Caco-2 (cell line): ENCODE measurements at regions not wholly inside any gene's neighbourhood (a gene's known extent, or its start where the extent isn't known, plus 50 kb on each side); places are given as distances from the start of the nearest gene placed in this dataset.
A peak's percentile ranks its signal among the peaks of the same experiment; 100 is the strongest.
"Not testable (repeated sequence)": the region's sequence is repeated elsewhere in the genome, so short reads cannot be mapped to it uniquely, and the experiment has no call there.

Source experiments
- BruUV-seq: library from RNA; stranded (reverse); fragments of 400-500 nt; replicated peaks from 2 replicates; lab custom pipeline; 2021; lab: Mats Ljungman, UMichigan
- CTCF ChIA-PET: fragments of 300-600 bp; sonication (Branson Sonifier 250); formaldehyde crosslinking; loops from one replicate; lab custom pipeline; 2022; ENCODE audit warnings: antibody characterized with exemption; lab: Charles Lee
- POLR2A ChIA-PET: fragments of 300-600 bp; sonication (Branson Sonifier 250); formaldehyde crosslinking; loops from one replicate; lab custom pipeline; 2022; ENCODE audit warnings: antibody characterized with exemption; lab: Charles Lee
- DNase-seq, 2 experiments: peaks; one replicate each; pipeline versions ENCODE4 v3.0.0 to v3.0.0-alpha.2; 2020 to 2022
- H3K27me3 ChIP-seq: replicated peaks from 2 replicates; pipeline ENCODE4 v1.6.0; 2011; ENCODE audit warnings: low read length; ENCODE audit not compliant: control insufficient read depth, insufficient read depth
- H3K36me3 ChIP-seq: 2 replicates; pipeline ENCODE4 v1.5.1; 2011; ENCODE audit warnings: low read length; ENCODE audit not compliant: control insufficient read depth, insufficient read depth
- H3K4me1 ChIP-seq: fragments of 250-450 bp; sonication (Bioruptor Pico); 2 replicates; pipeline ENCODE4 v1.5.1; 2020; ENCODE audit warnings: mild to moderate bottlenecking
- H3K4me3 ChIP-seq: 2 replicates; pipeline ENCODE4 v1.5.1; 2011; ENCODE audit warnings: low read depth, mild to moderate bottlenecking, control low read depth, low read length
- H3K9me3 ChIP-seq: fragments of 250-450 bp; sonication (Bioruptor Pico); 2 replicates; pipeline ENCODE4 v1.5.1; 2020; ENCODE audit warnings: mild to moderate bottlenecking, moderate library complexity
- H3K27ac Mint-ChIP-seq: one replicate; pipeline ENCODE4 v1.8.0; 2022; ENCODE audit warnings: mixed read lengths; ENCODE audit not compliant: unreplicated experiment
- H3K27me3 Mint-ChIP-seq: one replicate; pipeline ENCODE4 v1.8.0; 2022; ENCODE audit warnings: mixed read lengths; ENCODE audit not compliant: insufficient read depth, unreplicated experiment
- H3K36me3 Mint-ChIP-seq: one replicate; pipeline ENCODE4 v1.8.0; 2022; ENCODE audit warnings: mild to moderate bottlenecking, mixed read lengths; ENCODE audit not compliant: insufficient read depth, unreplicated experiment
- H3K4me1 Mint-ChIP-seq: one replicate; pipeline ENCODE4 v1.8.0; 2022; ENCODE audit warnings: low read depth, mixed read lengths; ENCODE audit not compliant: unreplicated experiment
- H3K4me3 Mint-ChIP-seq: one replicate; pipeline ENCODE4 v1.8.0; 2022; ENCODE audit warnings: mild to moderate bottlenecking, moderate library complexity, mixed read lengths; ENCODE audit not compliant: unreplicated experiment
- H3K9me3 Mint-ChIP-seq: one replicate; pipeline ENCODE4 v1.8.0; 2022; ENCODE audit warnings: mixed read lengths; ENCODE audit not compliant: unreplicated experiment
- intact Hi-C: fragments of 100-400 bp; cut with micrococcal nuclease; formaldehyde crosslinking; loops from one replicate; pipeline ENCODE4 v1.10.0; 2022; ENCODE audit not compliant: unreplicated experiment
- TF ChIP-seq, protein P1 (sequence below), 2 experiments: fragments of 200-600 bp in 1 of 2; IDR thresholded peaks; 1 replicate in 1 of 2; 2 replicates in 1 of 2; pipeline versions ENCODE4 v1.5.1 to v1.8.0; 2011 to 2022; ENCODE audit warnings: antibody characterized with exemption in 1 of 2, control low read depth in 1 of 2, inconsistent platforms in 1 of 2, low read depth in 1 of 2, low read length in 1 of 2, mild to moderate bottlenecking in 1 of 2, moderate library complexity in 1 of 2; ENCODE audit not compliant: insufficient read depth in 1 of 2, severe bottlenecking in 1 of 2, unreplicated experiment in 1 of 2

DNA sequence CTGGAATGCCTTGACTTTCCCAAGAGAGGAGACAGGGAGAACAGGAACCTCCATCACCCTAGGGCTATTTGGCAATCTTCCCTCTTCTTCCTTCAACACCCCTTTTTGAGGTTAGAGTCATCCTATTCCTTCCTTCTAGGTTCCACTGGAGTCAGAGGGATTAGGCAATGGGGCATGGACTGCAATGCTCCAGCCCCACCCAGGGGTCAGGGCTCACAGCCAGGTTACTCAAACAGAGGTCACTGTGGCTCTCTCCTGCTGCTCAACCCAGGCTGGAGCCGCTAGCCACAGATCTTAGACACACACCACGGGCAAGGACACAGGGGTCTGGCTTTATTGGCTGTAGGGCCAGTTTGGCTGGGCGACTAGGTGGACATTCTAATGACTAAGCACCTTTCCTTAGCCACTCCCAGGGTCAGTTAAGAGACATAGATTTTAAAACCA, 145.5 kb upstream of the NRIP1 start:
- Mint-ChIP-seq H3K36me3 (no peaks in the 10 kb centered on the region), H3K9me3 (no peaks in the 10 kb centered on the region), H3K4me1 (peaks cover 12% of the 10 kb centered on the region), H3K4me3 (no peak overlapping the region), H3K27me3 (no peaks in the 10 kb centered on the region), H3K27ac (no peak overlapping the region)
- CTCF ChIA-PET: no interaction called here
- Histone ChIP-seq H3K36me3 (no peaks in the 10 kb centered on the region), H3K27me3 (no peaks in the 10 kb centered on the region), H3K9me3 (no peaks in the 10 kb centered on the region), H3K4me3 (no peak overlapping the region), H3K4me1 (peaks cover 23% of the 10 kb centered on the region)
- POLR2A ChIA-PET: no interaction called here
- intact Hi-C loops: loop anchor here (5.0 kb wide), 2 partner anchors 148 to 348 kb away; partner anchors contain the start of gene NRIP1
- TF ChIP-seq, protein P1, sequence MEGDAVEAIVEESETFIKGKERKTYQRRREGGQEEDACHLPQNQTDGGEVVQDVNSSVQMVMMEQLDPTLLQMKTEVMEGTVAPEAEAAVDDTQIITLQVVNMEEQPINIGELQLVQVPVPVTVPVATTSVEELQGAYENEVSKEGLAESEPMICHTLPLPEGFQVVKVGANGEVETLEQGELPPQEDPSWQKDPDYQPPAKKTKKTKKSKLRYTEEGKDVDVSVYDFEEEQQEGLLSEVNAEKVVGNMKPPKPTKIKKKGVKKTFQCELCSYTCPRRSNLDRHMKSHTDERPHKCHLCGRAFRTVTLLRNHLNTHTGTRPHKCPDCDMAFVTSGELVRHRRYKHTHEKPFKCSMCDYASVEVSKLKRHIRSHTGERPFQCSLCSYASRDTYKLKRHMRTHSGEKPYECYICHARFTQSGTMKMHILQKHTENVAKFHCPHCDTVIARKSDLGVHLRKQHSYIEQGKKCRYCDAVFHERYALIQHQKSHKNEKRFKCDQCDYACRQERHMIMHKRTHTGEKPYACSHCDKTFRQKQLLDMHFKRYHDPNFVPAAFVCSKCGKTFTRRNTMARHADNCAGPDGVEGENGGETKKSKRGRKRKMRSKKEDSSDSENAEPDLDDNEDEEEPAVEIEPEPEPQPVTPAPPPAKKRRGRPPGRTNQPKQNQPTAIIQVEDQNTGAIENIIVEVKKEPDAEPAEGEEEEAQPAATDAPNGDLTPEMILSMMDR (IDR thresholded peaks at IDR 0.05; ENCODE audit: insufficient read depth in 1 of 2, low read depth in 1 of 2, low read length in 1 of 2, severe bottlenecking in 1 of 2, unreplicated experiment in 1 of 2): peak in 1 of 2 experiments; percentile 35
- no TSS peak for BruUV-seq
- DNase-seq: peak; percentile 62 to 73

DNA sequence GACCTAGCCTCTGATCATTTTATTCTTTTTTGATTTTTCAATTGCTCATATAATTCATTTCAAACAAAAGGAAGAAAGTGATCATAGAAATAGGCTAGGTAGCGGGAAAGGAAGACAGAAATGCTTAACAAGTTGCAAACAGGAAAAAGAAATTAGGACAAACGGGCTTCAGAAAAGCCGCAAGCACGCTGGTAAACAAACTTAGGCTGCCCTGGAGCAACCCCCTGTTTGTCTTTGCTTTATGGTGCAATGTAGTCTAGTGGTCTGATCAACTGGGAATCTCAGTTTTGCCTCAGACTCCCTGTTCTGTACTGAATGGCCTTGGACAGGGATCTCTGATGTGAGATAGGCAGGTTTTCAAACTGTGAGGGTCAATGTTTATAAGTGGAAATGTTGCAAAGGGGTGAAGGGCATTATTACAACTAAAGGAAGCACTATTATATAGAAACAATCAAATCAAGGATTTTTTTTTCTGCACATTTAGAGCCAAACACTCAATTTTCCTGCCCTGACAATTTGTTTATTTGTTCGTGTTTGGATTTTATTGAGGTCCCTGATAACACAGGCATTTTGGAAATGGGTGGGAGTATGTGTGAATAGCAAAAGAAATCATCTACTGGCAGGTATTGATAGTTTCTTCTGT, 146.8 kb upstream of the NRIP1 start:
- peaks cover 23% of the 10 kb centered on the region for H3K4me1 ChIP-seq
- CTCF ChIA-PET: no interaction called here
- intact Hi-C loops: loop anchor here (5.0 kb wide), 2 partner anchors 149 to 349 kb away; partner anchors contain the start of gene NRIP1
- no peaks in the 10 kb centered on the region for H3K9me3 ChIP-seq
- no peak for DNase-seq
- TF ChIP-seq, protein P1 (IDR thresholded peaks at IDR 0.05; ENCODE audit: insufficient read depth in 1 of 2, low read depth in 1 of 2, low read length in 1 of 2, severe bottlenecking in 1 of 2, unreplicated experiment in 1 of 2): no peak
- no peaks in the 10 kb centered on the region for H3K27me3 ChIP-seq
- Mint-ChIP-seq H3K4me3 (no peak overlapping the region), H3K4me1 (peaks cover 12% of the 10 kb centered on the region), H3K27ac (no peak overlapping the region), H3K36me3 (no peaks in the 10 kb centered on the region), H3K27me3 (no peaks in the 10 kb centered on the region), H3K9me3 (no peaks in the 10 kb centered on the region)
- no TSS peak for BruUV-seq
- no peak overlapping the region for H3K4me3 ChIP-seq
- H3K36me3 ChIP-seq: no peaks in the 10 kb centered on the region
- POLR2A ChIA-PET: no interaction called here

DNA sequence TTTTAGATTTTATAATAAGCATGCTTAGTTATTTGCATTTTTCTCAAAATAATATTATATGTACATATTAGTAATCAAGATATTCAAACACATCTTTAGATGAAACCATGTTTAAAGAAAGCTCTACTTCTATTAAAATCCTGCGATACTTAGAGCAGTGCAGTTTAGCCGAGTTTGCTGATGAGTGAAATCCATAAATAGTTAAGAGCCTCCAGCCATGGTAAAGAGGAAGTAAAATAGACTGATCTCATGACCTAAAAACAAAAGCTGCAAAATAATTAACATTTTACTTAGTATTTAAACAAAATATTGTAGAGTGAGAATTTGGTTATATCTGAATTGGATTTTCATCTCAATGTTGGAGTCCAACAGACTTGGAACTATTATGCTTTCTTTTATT, 147.4 kb upstream of the NRIP1 start:
- Mint-ChIP-seq H3K36me3 (no peaks in the 10 kb centered on the region), H3K27ac (no peak overlapping the region), H3K9me3 (no peaks in the 10 kb centered on the region), H3K4me1 (peaks cover 12% of the 10 kb centered on the region), H3K27me3 (no peaks in the 10 kb centered on the region), H3K4me3 (no peak overlapping the region)
- H3K4me3 ChIP-seq: no peak overlapping the region
- H3K4me1 ChIP-seq: peaks cover 23% of the 10 kb centered on the region
- no peak for DNase-seq
- no TSS peak for BruUV-seq
- CTCF ChIA-PET: no interaction called here
- POLR2A ChIA-PET: no interaction called here
- no peaks in the 10 kb centered on the region for H3K27me3 ChIP-seq
- TF ChIP-seq, protein P1 (IDR thresholded peaks at IDR 0.05; ENCODE audit: insufficient read depth in 1 of 2, low read depth in 1 of 2, low read length in 1 of 2, severe bottlenecking in 1 of 2, unreplicated experiment in 1 of 2): no peak
- H3K9me3 ChIP-seq: no peaks in the 10 kb centered on the region
- no peaks in the 10 kb centered on the region for H3K36me3 ChIP-seq
- intact Hi-C loops: loop anchor here (5.0 kb wide), 2 partner anchors 150 to 350 kb away; partner anchors contain the start of gene NRIP1

DNA sequence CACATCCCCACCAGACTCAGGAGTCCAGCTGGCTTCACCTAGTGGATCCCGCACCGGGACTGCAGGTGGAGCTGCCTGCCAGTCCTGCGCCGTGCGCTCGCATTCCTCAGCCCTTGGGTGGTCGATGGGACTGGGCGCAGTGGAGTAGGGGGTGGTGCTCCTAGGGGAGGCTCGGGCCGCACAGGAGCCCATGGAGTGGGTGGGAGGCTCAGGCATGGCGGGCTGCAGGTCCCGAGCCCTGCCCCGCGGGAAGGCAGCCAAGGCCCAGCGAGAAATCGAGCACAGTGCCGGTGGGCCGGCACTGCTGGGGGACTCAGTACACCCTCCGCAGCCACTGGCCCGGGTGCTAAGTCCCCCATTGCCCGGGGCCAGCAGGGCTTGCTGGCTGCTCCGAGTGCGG, 153.7 kb upstream of the NRIP1 start:
- H3K36me3 Mint-ChIP-seq, DNase-seq, H3K27me3 Mint-ChIP-seq, H3K9me3 ChIP-seq, intact Hi-C loops, CTCF ChIA-PET, H3K36me3 ChIP-seq, H3K4me3 Mint-ChIP-seq, BruUV-seq, H3K27me3 ChIP-seq, H3K9me3 Mint-ChIP-seq, H3K4me1 ChIP-seq, H3K4me1 Mint-ChIP-seq, POLR2A ChIA-PET, H3K27ac Mint-ChIP-seq, H3K4me3 ChIP-seq: not testable (repeated sequence)
